ENCODE measurements at regions not wholly inside any gene's neighbourhood (a gene's known extent, or its start where the extent isn't known, plus 50 kb on each side); places are given as distances from the start of the nearest gene placed in this dataset.

GRCh38 chr11:129247135-129247534 lies 55.0 kb upstream of the ARHGAP32 start:
- Histone ChIP-seq H3K36me3 (ENCODE audit: low read depth, low read length) (no peaks in the 10 kb centered on the region), H4K20me1 (ENCODE audit: low read length) (no peaks in the 10 kb centered on the region), H3K9ac (ENCODE audit: low read length) (no peak overlapping the region), H2AFZ (ENCODE audit: low read length) (no peak overlapping the region), H3K4me2 (ENCODE audit: low read length) (0 out of 2 replicates have a peak overlapping the region, but pooled peaks have one; percentile 21), H3K27ac (ENCODE audit: low read length) (no peak overlapping the region), H3K27me3 (ENCODE audit: low read length) (no peaks in the 10 kb centered on the region), H3K9me2 (replicated peaks; ENCODE audit: low read length) (no peaks in the 10 kb centered on the region), H3K9me3 (ENCODE audit: low read length) (no peaks in the 10 kb centered on the region), H3K4me3 (ENCODE audit: low read length) (no peak overlapping the region), H3F3A (ENCODE audit: low read length, unreplicated experiment) (no peaks in the 10 kb centered on the region), H3K79me2 (ENCODE audit: low read length) (peaks cover 23% of the 10 kb centered on the region), H3K4me1 (ENCODE audit: insufficient read depth, low read length) (peaks cover 45% of the 10 kb centered on the region)
- BruUV-seq (replicated peaks), result no TSS peak
- ATAC-seq (no peak), DNase-seq (peak; percentile 74)
- TF ChIP-seq CTCF (conservative IDR thresholded peaks at IDR 0.05; ENCODE audit: low read depth, low read length), result no peak
- TF ChIP-seq EZH2phosphoT487 (IDR thresholded peaks at IDR 0.05; ENCODE audit: borderline replicate concordance, low read length), result no peak
- intact Hi-C loops (cut with micrococcal nuclease), result no loop called here
- ChIA-PET POLR2A (ENCODE audit: unreplicated experiment) (no interaction called here), CTCF (no interaction called here)

- intact Hi-C loops (cut with micrococcal nuclease), result no loop called here
- DNase-seq (no peak), ATAC-seq (no peak)
- Histone ChIP-seq H3K79me2 (ENCODE audit: low read length) (peaks cover 13% of the 10 kb centered on the region; the same call in 1 of the 2 replicates), H3K27ac (ENCODE audit: low read length) (no peak overlapping the region), H3K9me3 (ENCODE audit: low read length) (no peaks in the 10 kb centered on the region), H3K9ac (ENCODE audit: low read length) (no peak overlapping the region), H3K4me3 (ENCODE audit: low read length) (no peak overlapping the region), H3F3A (ENCODE audit: low read length, unreplicated experiment) (no peaks in the 10 kb centered on the region), H3K27me3 (ENCODE audit: low read length) (no peaks in the 10 kb centered on the region), H3K9me2 (replicated peaks; ENCODE audit: low read length) (no peaks in the 10 kb centered on the region), H3K4me2 (ENCODE audit: low read length) (no peak overlapping the region), H2AFZ (ENCODE audit: low read length) (no peak overlapping the region), H3K36me3 (ENCODE audit: low read depth, low read length) (no peaks in the 10 kb centered on the region), H4K20me1 (ENCODE audit: low read length) (no peaks in the 10 kb centered on the region), H3K4me1 (ENCODE audit: insufficient read depth, low read length) (peaks cover 14% of the 10 kb centered on the region)
- TF ChIP-seq EZH2 (IDR thresholded peaks at IDR 0.05; ENCODE audit: low read length, unreplicated experiment), result no peak
- no peak for TF ChIP-seq CTCF (conservative IDR thresholded peaks at IDR 0.05; ENCODE audit: low read depth, low read length)
- TF ChIP-seq EZH2phosphoT487 (IDR thresholded peaks at IDR 0.05; ENCODE audit: borderline replicate concordance, low read length), result no peak
- BruUV-seq (replicated peaks), result no TSS peak
- ChIA-PET CTCF (no interaction called here), POLR2A (ENCODE audit: unreplicated experiment) (no interaction called here)
Measured at GRCh38 chr11:129242855-129243254, 50.7 kb upstream of the ARHGAP32 start.

All from PC-3 (cell line).